CD4-positive, alpha-beta T cell treated with Interleukin-4 for 1 hour (primary cell): ENCODE measurements at regions not wholly inside any gene's neighbourhood (a gene's known extent, or its start where the extent isn't known, plus 50 kb on each side); places are given as distances from the start of the nearest gene placed in this dataset.

Experiments
- DNase-seq, 2 donors: peaks; one replicate each; pipeline ENCODE4 v3.0.0-alpha.2; 2020 to 2022

GRCh38 chr2:223107825-223108224 lies 55.8 kb downstream of the KCNE4 start:
- DNase-seq = no peak

DNA sequence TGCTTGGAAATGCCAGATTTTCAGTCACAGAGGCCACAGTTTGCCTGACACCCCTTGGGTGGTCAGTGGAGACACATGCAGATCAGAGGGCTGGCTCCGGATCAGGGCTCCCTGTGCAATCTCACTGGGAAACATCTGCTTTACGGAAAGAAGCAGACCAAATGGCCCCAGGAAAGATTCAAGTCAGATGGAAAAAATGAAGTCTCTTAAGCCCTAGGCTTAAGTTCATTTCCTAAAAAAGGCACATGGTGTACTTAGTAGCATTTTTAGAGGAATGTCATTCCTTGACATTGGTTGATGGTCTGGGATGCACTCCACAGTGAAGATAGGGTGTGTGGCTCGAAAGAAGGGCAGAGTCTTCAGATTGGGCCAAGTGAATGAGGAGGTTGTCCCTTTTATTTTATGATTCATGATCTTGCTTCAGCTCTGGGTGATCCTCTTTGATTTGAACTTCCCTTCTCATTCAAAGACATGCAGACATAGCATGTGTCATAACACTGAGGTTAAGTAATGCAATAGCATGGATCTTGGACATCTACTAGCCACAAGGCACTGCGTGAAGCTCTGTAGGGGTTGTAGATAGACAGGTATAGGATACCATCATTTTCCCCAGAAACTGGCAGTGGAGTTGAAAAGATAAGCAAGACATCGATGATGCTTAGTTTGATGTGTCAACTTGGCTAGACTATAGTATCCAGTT lies 56.5 kb downstream of the KCNE4 start:
- no peak for DNase-seq

DNA sequence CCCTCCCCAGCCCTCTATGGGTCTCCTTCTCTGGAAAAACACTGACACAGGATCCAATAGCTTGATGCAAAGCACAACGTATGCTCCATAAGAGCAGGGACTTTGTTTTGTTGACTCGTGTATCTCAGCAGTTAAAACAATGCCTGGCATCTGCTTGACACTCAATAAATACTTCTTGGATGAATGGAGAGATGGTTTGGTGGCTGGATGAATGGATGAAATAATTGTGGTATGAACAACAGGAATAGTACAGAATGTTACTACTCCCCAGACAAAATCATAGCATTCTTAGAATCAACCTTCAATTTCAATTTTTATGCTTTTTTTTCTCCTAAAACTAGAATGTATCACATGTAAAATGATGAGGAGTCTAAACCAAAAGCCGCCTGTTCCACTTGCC lies 57.4 kb downstream of the KCNE4 start:
- no peak for DNase-seq

GRCh38 chr2:223113161-223113560 lies 61.2 kb downstream of the KCNE4 start:
- DNase-seq = no peak

- DNase-seq = no peak
Observed at GRCh38 chr2:223114170-223114569, 62.2 kb downstream of the KCNE4 start.

DNA sequence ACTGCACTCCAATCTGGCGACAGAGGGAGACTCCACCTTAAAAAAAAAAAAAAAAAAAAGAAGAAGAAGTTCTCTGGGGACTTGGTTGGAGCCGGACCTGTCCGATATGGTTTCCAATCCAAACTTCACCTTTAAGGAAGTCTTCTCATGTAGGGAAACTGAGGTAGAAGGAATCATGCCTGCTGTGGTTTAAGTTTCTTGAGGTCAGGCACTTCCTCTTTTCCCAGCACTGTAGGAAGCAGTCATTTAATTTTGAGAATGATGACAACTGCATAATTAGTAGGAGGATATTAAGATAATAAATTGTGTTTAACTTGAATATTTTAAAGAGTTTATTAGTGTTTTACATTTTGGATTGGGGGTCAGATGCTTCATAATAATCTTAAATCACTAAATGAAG lies 62.9 kb downstream of the KCNE4 start:
- no peak for DNase-seq

DNA sequence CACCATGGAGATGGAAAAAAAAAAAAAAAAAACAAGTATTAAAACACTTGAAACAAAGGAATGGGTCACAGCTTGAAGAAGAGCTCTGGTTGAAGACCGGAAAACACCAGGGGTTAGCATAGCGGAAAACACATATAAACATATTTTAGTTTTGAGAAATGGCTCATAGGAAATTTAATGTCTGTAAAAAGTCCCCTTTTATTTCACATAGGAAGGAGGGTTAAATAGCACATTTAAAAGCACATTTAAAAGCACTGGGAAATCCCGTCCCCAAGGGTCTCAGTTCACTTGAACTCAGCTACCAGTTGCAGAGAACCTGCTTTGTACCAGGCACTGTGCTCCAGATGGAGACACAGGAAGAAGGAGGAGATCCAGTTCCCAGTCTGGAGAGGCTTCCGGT lies 65.5 kb downstream of the KCNE4 start:
- DNase-seq = no peak

DNA sequence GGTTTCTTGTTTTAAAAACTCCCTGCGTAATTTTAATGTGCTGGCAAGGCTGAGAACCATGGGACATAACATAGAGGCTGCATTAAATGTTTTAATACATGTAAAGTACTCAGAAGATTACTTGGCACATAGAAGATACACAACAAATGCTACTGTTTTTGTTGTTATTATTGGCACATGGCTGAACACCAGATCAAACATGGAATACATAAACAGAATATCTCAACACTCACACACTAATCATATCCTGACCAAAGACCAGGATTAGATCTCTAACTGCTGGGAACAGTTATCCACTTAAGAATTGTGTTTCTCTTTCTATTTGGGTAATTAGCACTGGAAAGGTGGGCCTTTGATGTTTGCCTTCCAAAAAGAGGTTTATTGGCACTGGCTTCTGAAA lies 69.3 kb downstream of the KCNE4 start:
- DNase-seq = no peak

GRCh38 chr2:223122781-223123180 lies 70.8 kb downstream of the KCNE4 start:
- no peak for DNase-seq

DNA sequence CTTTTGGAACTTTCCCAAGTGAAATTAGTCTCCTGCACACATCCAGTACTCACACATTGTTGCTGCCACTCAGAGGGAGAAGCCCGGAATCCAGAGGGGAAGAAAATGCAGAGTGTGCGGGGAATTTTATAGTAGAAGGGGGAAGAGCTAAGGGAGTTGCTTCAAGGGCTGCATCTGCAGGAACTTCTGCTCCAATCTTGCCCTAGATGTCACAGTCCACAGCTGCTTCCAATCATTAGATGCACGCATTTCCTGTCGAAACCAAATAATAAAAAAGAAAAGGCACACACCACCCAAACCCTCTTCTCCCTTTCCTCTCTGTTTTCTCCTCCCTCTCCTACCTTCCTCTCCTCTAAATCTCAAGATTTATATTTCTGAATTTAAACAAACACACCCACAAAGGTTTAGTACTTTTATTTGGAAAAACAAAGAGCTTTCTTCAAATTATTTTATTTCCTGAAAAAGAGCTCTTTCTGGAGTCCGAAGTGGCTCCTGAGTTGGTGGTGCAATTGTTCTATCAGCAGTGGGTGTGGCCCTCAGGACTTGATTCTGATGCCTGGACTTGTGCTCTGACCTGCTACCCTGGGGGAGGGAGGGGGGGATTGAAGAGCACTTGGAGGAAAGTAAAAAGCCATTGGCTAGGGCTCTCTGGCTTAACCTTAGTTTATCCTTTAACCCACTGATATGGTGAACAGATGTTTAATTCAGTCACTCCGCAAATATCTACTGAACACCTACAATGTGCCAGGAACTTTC lies 72.0 kb downstream of the KCNE4 start:
- DNase-seq = no peak

DNA sequence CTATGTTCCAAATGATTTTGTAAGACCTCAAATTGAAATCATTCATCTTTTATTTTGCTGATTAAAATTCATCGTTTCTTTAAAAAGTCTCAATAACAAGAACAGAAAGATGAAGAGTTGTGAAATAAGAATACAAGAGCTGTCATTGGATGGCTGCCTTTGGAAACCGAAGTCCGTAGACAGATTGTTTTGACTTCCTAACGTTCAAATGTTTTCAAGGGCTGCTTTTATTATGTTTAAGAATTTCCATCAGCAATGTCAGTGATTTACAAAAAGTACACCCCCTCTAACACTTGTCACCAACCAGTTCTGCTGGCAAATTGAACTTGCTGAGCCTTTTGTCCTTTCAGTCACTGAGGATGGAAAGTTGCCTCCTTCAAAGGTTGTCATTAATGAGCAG lies 89.6 kb downstream of the KCNE4 start:
- DNase-seq = no peak

GRCh38 chr2:223142118-223142517 lies 90.1 kb downstream of the KCNE4 start:
- DNase-seq = no peak

DNA sequence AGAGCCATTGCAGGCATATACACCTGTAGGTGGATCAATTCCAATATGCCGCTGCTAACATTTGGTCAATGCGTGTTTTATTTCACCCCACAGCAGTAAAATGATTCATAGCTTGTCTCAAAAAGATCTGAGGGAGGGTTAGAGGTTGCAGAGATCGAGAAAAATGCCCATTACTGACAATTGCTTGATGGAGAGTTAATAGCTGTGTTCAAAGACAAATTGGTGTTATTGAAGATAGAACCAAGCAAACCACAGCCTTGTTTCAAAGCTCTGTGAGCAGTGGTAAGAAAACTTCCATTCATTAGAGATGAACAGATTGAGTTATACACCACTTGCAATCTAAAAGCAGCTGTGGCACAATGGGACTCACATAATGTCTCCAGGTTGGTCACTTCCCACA lies 95.4 kb downstream of the KCNE4 start:
- DNase-seq = no peak

- DNase-seq = no peak
Observed at GRCh38 chr2:223148516-223148915, 96.5 kb downstream of the KCNE4 start.

GRCh38 chr2:223155956-223156355 lies 104.0 kb downstream of the KCNE4 start:
- no peak for DNase-seq

DNA sequence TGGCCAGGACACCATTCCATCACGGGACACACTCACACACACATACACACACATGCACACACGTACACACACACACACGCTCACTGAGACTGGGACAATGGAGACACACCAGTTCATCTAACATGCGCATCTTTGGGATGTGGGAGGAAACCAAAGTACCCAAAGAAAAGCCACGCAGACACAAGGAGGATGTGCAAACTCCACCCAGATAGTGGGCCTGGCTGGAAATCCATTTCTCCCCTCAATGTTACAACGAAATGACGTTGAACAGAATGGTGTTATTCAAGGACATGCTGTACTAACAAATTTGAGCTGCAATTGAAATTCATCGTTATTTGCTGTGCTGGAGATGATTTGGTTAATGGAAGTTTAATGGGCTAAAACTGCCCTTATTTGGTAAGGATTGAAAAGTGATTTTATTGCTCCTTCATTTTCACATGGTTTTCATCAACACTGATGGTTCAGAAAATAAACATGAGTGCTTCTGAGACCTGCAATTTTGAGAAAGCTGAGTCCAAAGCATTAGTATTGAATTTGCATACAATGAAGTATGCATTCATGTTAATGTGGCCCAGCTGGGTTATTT lies 110.0 kb downstream of the KCNE4 start:
- DNase-seq = no peak

- no peak for DNase-seq
Observed at GRCh38 chr2:223165423-223166214, 113.6 kb downstream of the KCNE4 start.

GRCh38 chr2:223166215-223166493 lies 114.2 kb downstream of the KCNE4 start:
- no peak for DNase-seq

GRCh38 chr2:223166983-223167650 lies 115.1 kb downstream of the KCNE4 start:
- DNase-seq = no peak

DNA sequence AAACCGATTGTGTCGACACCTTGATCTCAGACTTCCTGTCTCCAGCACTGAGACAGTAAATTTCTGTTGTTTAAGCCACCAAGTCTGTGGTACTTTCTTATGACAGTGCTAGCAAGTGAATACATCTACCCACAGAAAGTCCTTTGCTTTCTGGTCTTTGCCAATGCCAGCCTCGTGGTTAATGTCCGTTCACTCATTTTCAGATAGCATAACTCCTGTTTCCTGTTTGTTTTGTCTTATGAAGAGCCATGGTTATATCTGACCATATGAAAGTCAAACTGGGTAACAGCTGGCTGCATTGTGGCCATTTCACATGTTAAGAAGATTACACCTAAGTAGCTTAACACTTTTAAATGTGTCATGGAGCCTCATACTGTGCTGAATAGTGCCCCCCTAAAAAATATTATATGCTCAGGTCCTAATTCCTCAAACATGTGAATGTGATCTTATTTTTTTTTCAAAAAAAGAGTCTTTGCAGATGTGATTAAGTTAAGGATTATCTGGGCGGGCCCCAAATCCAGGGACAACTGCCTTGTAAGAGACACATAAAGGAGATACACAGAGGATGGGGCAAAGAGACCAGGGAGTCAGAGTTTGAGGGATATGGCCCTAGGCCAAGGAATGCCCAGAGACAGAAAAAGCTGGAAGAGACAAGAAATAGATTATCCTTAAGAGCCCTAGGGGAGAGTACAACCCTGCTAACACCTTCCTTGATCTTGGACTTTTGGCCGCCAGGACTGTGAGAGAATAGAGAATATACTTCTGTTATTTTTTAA lies 118.0 kb downstream of the KCNE4 start:
- DNase-seq = no peak

DNA sequence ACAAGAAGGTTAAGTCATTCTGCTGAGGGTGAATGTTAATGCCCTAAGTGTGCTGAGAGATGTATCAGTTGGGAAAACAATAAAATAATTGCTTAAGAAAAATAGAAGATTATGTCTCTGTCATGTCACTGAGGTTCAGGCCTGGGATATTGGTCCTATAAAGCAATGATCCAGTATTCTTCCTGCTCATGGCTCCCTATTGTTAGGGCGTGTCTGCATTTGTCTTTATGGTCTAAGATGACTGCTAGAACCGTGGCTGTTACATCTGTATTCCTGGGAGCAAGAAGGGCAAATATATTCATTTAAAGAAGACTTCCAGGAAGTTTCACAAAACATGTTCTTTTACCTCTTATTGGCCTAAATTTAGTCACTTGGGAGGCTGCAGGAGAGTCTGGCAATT lies 125.0 kb downstream of the KCNE4 start:
- no peak for DNase-seq

DNA sequence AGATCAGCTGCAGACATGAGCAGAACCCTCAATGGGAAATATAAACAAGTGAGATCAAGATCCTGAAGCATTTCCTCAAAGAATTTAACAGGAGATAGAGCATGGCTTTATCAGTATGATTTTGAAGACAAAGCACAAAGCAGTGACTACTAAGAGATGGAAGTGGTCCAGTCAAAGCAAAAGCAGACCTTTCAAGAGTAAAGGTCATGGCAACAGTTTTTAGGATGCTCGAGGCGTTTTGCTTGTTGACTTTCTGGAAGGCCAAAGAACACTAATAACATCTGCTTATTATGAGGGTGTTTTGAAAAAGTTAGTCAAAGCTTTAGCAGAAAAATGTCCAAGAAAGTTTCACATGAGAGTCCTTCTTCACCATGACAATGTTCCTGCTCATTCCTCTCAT lies 128.5 kb downstream of the KCNE4 start:
- no peak for DNase-seq
